ENCODE measurements at regions not wholly inside any gene's neighbourhood (a gene's known extent, or its start where the extent isn't known, plus 50 kb on each side); places are given as distances from the start of the nearest gene placed in this dataset.

- Histone ChIP-seq H3K9me3 (ENCODE audit: control insufficient read depth, low read depth, low read length) (no peaks in the 10 kb centered on the region), H3K4me2 (ENCODE audit: control insufficient read depth, extremely low read depth, insufficient read depth, low read depth, low read length) (no peak overlapping the region), H3K9me1 (ENCODE audit: control insufficient read depth, extremely low read depth, insufficient read depth, low read length) (no peaks in the 10 kb centered on the region), H3K79me2 (ENCODE audit: control insufficient read depth, insufficient read depth, low read length) (no peaks in the 10 kb centered on the region), H3K36me3 (ENCODE audit: control insufficient read depth in 2 of 2, extremely low read depth in 1 of 2, insufficient read depth in 2 of 2, low read length in 2 of 2) (no peaks in the 10 kb centered on the region), H3K27me3 (ENCODE audit: control insufficient read depth, extremely low read depth, insufficient read depth, low read length) (no peaks in the 10 kb centered on the region), H4K20me1 (ENCODE audit: control insufficient read depth, extremely low read depth, insufficient read depth, low read length) (no peaks in the 10 kb centered on the region), H3K27ac (ENCODE audit: control insufficient read depth, insufficient read depth, low read length) (no peak overlapping the region), H2AFZ (ENCODE audit: control insufficient read depth, low read length) (no peak overlapping the region), H3K4me3 (ENCODE audit: control insufficient read depth in 2 of 3, extremely low read depth in 1 of 3, insufficient read depth in 2 of 3, low read depth in 1 of 3, low read length in 3 of 3) (no peak overlapping the region), H3K4me1 (ENCODE audit: control insufficient read depth, extremely low read depth, insufficient read depth, low read length) (peaks cover 7% of the 10 kb centered on the region), H3K9ac (ENCODE audit: control insufficient read depth, extremely low read depth, insufficient read depth, low read length) (no peak overlapping the region)
- TF ChIP-seq EZH2 (IDR thresholded peaks at IDR 0.05; ENCODE audit: low read length) = no peak
- TF ChIP-seq, protein P1, sequence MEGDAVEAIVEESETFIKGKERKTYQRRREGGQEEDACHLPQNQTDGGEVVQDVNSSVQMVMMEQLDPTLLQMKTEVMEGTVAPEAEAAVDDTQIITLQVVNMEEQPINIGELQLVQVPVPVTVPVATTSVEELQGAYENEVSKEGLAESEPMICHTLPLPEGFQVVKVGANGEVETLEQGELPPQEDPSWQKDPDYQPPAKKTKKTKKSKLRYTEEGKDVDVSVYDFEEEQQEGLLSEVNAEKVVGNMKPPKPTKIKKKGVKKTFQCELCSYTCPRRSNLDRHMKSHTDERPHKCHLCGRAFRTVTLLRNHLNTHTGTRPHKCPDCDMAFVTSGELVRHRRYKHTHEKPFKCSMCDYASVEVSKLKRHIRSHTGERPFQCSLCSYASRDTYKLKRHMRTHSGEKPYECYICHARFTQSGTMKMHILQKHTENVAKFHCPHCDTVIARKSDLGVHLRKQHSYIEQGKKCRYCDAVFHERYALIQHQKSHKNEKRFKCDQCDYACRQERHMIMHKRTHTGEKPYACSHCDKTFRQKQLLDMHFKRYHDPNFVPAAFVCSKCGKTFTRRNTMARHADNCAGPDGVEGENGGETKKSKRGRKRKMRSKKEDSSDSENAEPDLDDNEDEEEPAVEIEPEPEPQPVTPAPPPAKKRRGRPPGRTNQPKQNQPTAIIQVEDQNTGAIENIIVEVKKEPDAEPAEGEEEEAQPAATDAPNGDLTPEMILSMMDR (optimal IDR thresholded peaks at IDR 0.05 in 1 of 3, IDR thresholded peaks at IDR 0.05 in 1 of 3, conservative IDR thresholded peaks at IDR 0.05 in 1 of 3; ENCODE audit: extremely low read depth in 1 of 3, insufficient read depth in 2 of 3, low read length in 3 of 3) = no peak
- dilution Hi-C loops (cut with MboI; ENCODE audit: extremely low pct_ligation_motif_present, low sequenced_read_pairs) = no loop called here
- no peak for DNase-seq (ENCODE audit: low read depth, low spot score)
- no peak for FAIRE-seq
Measured at GRCh38 chr9:87128844-87129493, 181.7 kb upstream of the GAS1 start.

DNA sequence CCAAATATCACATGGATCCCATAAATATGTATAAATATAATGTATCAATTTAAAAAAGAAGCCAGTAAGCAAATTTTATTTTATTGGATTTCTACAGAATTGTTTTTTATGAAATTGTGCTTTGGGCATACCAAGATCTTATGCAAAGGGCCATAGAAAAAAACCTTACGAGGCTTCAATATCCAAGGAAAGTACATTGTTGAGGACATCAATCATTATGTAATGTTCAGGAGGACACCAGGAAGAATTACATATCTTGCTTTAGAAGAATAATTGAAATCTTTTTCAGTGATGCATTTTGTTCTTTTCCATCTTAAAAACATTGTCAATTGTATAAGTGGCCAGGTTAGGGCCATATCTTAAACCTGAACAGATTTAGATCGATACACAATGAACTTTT, 187.8 kb upstream of the GAS1 start:
- no peak overlapping the region for H3K27ac ChIP-seq (ENCODE audit: control insufficient read depth, insufficient read depth, low read length)
- dilution Hi-C loops (cut with MboI; ENCODE audit: extremely low pct_ligation_motif_present, low sequenced_read_pairs) = no loop called here
- no peaks in the 10 kb centered on the region for H4K20me1 ChIP-seq (ENCODE audit: control insufficient read depth, extremely low read depth, insufficient read depth, low read length)
- H3K4me2 ChIP-seq (ENCODE audit: control insufficient read depth, extremely low read depth, insufficient read depth, low read depth, low read length) = no peak overlapping the region
- H3K4me1 ChIP-seq (ENCODE audit: control insufficient read depth, extremely low read depth, insufficient read depth, low read length) = peaks cover 6% of the 10 kb centered on the region
- no peak overlapping the region for H3K9ac ChIP-seq (ENCODE audit: control insufficient read depth, extremely low read depth, insufficient read depth, low read length)
- H3K9me1 ChIP-seq (ENCODE audit: control insufficient read depth, extremely low read depth, insufficient read depth, low read length) = no peaks in the 10 kb centered on the region
- no peaks in the 10 kb centered on the region for H3K9me3 ChIP-seq (ENCODE audit: control insufficient read depth, low read depth, low read length)
- no peaks in the 10 kb centered on the region for H3K36me3 ChIP-seq (ENCODE audit: control insufficient read depth in 2 of 2, extremely low read depth in 1 of 2, insufficient read depth in 2 of 2, low read length in 2 of 2)
- DNase-seq (ENCODE audit: low read depth, low spot score) (no peak), FAIRE-seq (no peak)
- no peak overlapping the region for H3K4me3 ChIP-seq (ENCODE audit: control insufficient read depth in 2 of 3, extremely low read depth in 1 of 3, insufficient read depth in 2 of 3, low read depth in 1 of 3, low read length in 3 of 3)
- no peak overlapping the region for H2AFZ ChIP-seq (ENCODE audit: control insufficient read depth, low read length)
- no peak for TF ChIP-seq EZH2 (IDR thresholded peaks at IDR 0.05; ENCODE audit: low read length)
- TF ChIP-seq, protein P1 (optimal IDR thresholded peaks at IDR 0.05 in 1 of 3, IDR thresholded peaks at IDR 0.05 in 1 of 3, conservative IDR thresholded peaks at IDR 0.05 in 1 of 3; ENCODE audit: extremely low read depth in 1 of 3, insufficient read depth in 2 of 3, low read length in 3 of 3) = no peak
- H3K79me2 ChIP-seq (ENCODE audit: control insufficient read depth, insufficient read depth, low read length) = no peaks in the 10 kb centered on the region
- no peaks in the 10 kb centered on the region for H3K27me3 ChIP-seq (ENCODE audit: control insufficient read depth, extremely low read depth, insufficient read depth, low read length)
